ENCODE measurements at regions not wholly inside any gene's neighbourhood (a gene's known extent, or its start where the extent isn't known, plus 50 kb on each side); places are given as distances from the start of the nearest gene placed in this dataset.

- TF ChIP-seq CTCF (IDR thresholded peaks at IDR 0.05) (no peak), POLR2A (IDR thresholded peaks at IDR 0.05) (no peak), POLR2AphosphoS5 (IDR thresholded peaks at IDR 0.05) (no peak)
These were observed 456.3 kb downstream of the PDGFC start for GRCh38 chr4:156515295-156515694.

Measured in prostate gland (tissue), 2 donors.